DOHH2 (cell line): ENCODE measurements at regions not wholly inside any gene's neighbourhood (a gene's known extent, or its start where the extent isn't known, plus 50 kb on each side); places are given as distances from the start of the nearest gene placed in this dataset.

ENCODE experiments used
- CTCF ChIP-seq: fragments of 200-600 bp; sonication (generic); IDR thresholded peaks from one replicate; pipeline ENCODE4 v1.5.1; 2014; ENCODE audit warnings: antibody characterized with exemption, mild to moderate bottlenecking, low read depth, low read length; ENCODE audit not compliant: poor library complexity, severe bottlenecking
- EZH2phosphoT487 ChIP-seq: fragments of 200-600 bp; sonication (generic); IDR thresholded peaks from 2 replicates; pipeline ENCODE4 v1.6.1; 2017; ENCODE audit warnings: borderline replicate concordance, mild to moderate bottlenecking, antibody characterized with exemption, low read length, moderate library complexity, mixed read lengths

GRCh38 chr5:56323505-56323904 is 90.4 kb upstream of the ANKRD55 start:
- TF ChIP-seq CTCF (no peak), EZH2phosphoT487 (no peak)
